ENCODE measurements at regions not wholly inside any gene's neighbourhood (a gene's known extent, or its start where the extent isn't known, plus 50 kb on each side); places are given as distances from the start of the nearest gene placed in this dataset.
"Not testable (repeated sequence)": the region's sequence is repeated elsewhere in the genome, so short reads cannot be mapped to it uniquely, and the experiment has no call there.

DNA sequence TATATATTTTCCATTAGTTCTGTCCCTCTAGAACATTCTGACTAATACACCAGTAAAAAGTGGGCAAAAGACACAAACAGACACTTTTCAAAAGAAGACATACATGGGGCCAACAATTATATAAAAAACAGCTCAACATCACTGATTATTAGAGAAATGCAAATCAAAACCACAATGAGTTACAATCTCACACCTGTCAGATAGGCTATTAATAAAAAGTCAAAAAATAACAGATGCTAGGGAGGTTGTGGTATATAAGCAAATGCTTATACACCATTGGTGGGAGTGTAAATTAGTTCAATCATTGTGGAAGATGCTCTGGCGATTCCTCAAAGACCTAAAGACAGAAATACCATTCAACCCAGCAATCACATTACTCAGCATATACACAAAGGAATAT, 1707.8 kb downstream of the GRIK2 start:
- no peak overlapping the region for H3K4me3 ChIP-seq
- TF ChIP-seq CTCF (IDR thresholded peaks at IDR 0.05): no peak
- DNase-seq (ENCODE audit: low spot score): no peak
- H3K27ac ChIP-seq: no peak overlapping the region

DNA sequence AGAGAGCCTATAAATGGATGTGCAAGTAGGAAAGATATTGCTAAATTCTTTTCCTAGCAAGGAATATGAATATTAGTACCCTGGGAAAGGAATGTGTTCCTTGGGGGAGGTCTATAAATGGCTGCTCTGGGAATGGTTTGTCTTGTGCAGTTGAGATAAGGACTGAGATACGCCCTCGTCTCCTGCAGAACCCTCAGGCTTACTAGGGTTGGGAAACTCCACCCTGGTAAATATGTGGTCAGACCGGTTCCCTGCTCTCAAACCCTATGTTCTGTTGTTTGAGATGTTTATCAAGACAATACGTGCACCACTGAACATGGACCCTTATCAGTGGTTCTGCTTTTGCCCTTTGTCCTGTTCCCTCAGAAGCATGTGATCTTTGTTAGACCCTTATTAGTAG, 1698.9 kb downstream of the GRIK2 start:
- H3K27ac ChIP-seq; DNase-seq (ENCODE audit: low spot score); H3K4me3 ChIP-seq: not testable (repeated sequence)

- Histone ChIP-seq H3K4me3 (no peak overlapping the region), H3K27ac (no peak overlapping the region)
- no peak for DNase-seq (ENCODE audit: low spot score)
- no peak for TF ChIP-seq CTCF (IDR thresholded peaks at IDR 0.05)
Observed at GRCh38 chr6:103085801-103086200, 1692.3 kb downstream of the GRIK2 start.

DNA sequence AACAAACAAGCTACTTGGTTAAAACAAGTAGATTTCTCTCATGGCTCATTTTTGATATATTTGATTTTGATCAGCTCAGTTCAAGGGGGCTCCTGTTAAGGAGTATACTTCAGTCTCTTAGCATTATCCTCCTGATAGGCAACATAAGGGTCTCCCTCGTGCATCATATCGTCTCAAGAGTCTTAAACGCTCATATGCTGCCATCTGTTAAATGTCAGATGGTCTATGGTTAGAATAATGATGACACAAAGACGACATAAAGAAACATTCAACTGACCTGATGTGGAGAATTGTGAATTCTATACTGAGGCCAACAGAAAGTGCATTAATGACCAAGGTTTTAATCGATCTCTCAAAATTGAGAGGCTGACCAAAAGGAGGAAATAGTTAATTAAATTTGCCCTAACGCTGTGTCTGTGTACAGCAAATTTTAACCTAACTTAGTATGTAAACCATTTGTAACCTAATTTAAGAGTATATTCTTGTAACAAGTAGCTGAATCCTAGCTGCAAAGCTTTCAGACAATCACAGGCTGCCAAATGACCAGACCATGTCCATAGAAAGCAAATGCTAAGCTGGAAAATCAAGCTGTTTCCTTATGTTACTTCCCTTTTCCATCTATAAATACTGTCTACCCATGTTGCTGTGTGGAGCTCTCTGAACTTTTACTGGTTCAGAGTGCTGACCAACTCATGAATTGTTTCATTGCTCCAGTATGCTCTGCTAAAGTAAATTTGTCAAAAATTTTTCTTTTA, 1688.5 kb downstream of the GRIK2 start:
- TF ChIP-seq CTCF (IDR thresholded peaks at IDR 0.05): no peak
- Histone ChIP-seq H3K27ac (no peak overlapping the region), H3K4me3 (no peak overlapping the region)
- no peak for DNase-seq (ENCODE audit: low spot score)

DNA sequence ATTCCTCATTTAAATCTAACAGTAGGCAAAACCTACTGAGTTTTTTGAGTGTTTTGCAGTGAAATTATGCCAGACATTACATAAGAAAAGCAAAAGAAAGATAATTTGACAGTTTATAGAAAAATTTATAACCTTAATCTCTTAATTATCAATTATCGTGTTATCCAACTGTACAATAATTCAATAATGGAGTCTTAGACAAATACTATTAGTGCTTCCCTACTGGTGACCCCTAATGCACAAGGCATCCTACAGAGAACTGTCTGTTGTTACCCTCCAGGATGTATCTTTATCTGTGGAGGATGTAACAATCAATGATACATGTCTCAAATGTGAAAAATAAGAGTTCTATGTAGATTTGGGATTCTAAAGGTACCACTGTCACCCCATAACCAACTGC, 1687.6 kb downstream of the GRIK2 start:
- TF ChIP-seq CTCF (IDR thresholded peaks at IDR 0.05): no peak
- Histone ChIP-seq H3K4me3 (no peak overlapping the region), H3K27ac (no peak overlapping the region)
- no peak for DNase-seq (ENCODE audit: low spot score)

- Histone ChIP-seq H3K4me3 (no peak overlapping the region), H3K27ac (no peak overlapping the region)
- DNase-seq (ENCODE audit: low spot score): no peak
- no peak for TF ChIP-seq CTCF (IDR thresholded peaks at IDR 0.05)
Observed at GRCh38 chr6:103080497-103080896, 1687.0 kb downstream of the GRIK2 start.

- no peak overlapping the region for H3K27ac ChIP-seq
- DNase-seq (ENCODE audit: low spot score): no peak
- H3K4me3 ChIP-seq: no peak overlapping the region
- no peak for TF ChIP-seq CTCF (IDR thresholded peaks at IDR 0.05)
Observed at GRCh38 chr6:103079867-103080266, 1686.4 kb downstream of the GRIK2 start.
